Ovary (tissue), 7 donors: ENCODE measurements at regions not wholly inside any gene's neighbourhood (a gene's known extent, or its start where the extent isn't known, plus 50 kb on each side); places are given as distances from the start of the nearest gene placed in this dataset.

Experiments
- DNase-seq, 5 donors: peaks; one replicate each; pipeline ENCODE4 v3.0.0-alpha.2; 2019 to 2020
- H3K27ac ChIP-seq, 2 donors: fragments of 200-600 bp; one replicate each; pipeline versions ENCODE4 v1.5.1 to v1.8.0; 2019 to 2022
- H3K27me3 ChIP-seq: fragments of 200-600 bp; one replicate; pipeline ENCODE4 v1.8.0; 2022
- H3K36me3 ChIP-seq: fragments of 200-600 bp; sonication (generic); one replicate; pipeline ENCODE4 v1.5.1; 2019
- H3K4me1 ChIP-seq: one replicate; pipeline ENCODE4 v1.8.1; 2013; ENCODE audit warnings: mild to moderate bottlenecking, moderate library complexity; ENCODE audit not compliant: insufficient read depth
- H3K4me3 ChIP-seq: fragments of 200-600 bp; sonication (generic); one replicate; pipeline ENCODE4 v1.5.1; 2017
- H3K9me3 ChIP-seq, 2 donors: fragments of 200-600 bp in 1 of 2; sonication (generic) in 1 of 2; one replicate each; pipeline versions ENCODE4 v1.5.1 to v1.8.1; 2013 to 2019; ENCODE audit warnings: mild to moderate bottlenecking in 1 of 2, moderate library complexity in 1 of 2
- EP300 ChIP-seq: sonication (generic); formaldehyde crosslinking; IDR thresholded peaks from one replicate; pipeline ENCODE4 v1.6.1; 2017; ENCODE audit warnings: antibody characterized with exemption
- POLR2A ChIP-seq: fragments of 450-650 bp; IDR thresholded peaks from one replicate; pipeline ENCODE4 v1.6.1; 2017; ENCODE audit warnings: antibody characterized with exemption, mild to moderate bottlenecking, moderate library complexity
- WGBS, 3 donors: extraction: QIAGEN DNeasy Blood & Tissue Kit in 1 of 3; methylation state at CpG; one replicate each; pipeline versions ENCODE4 v1.1.5 to v1.1.7; 2013 to 2017; 5-methylcytosine and 5-hydroxymethylcytosine counted together
- intact Hi-C, 4 donors: fragments of 100-400 bp; cut with DNase I; formaldehyde crosslinking; loops; one replicate each; pipeline versions ENCODE4 v1.11.0 to v1.15.1; 2022 to 2023
- TF ChIP-seq, protein P1 (sequence below), 3 donors: fragments of 450-650 bp in 2 of 3; fragments of 200-600 bp in 1 of 3; IDR thresholded peaks; one replicate each; pipeline versions ENCODE4 v1.5.1 to v1.8.0; 2016 to 2022; ENCODE audit warnings: antibody characterized with exemption in 3 of 3, mild to moderate bottlenecking in 1 of 3
- donor health status: DM: no; HTN: no; CAD: no; lungs with moderate emphysema.
- donor health status: DM: no; HTN: no; CAD: no.
- donor health status: Bipolar disorder and iron deficiency.
- donor health status: DM: no; HTN: no; CAD: no.
- donor health status: DM: yes; HTN: yes; CAD: no.

DNA sequence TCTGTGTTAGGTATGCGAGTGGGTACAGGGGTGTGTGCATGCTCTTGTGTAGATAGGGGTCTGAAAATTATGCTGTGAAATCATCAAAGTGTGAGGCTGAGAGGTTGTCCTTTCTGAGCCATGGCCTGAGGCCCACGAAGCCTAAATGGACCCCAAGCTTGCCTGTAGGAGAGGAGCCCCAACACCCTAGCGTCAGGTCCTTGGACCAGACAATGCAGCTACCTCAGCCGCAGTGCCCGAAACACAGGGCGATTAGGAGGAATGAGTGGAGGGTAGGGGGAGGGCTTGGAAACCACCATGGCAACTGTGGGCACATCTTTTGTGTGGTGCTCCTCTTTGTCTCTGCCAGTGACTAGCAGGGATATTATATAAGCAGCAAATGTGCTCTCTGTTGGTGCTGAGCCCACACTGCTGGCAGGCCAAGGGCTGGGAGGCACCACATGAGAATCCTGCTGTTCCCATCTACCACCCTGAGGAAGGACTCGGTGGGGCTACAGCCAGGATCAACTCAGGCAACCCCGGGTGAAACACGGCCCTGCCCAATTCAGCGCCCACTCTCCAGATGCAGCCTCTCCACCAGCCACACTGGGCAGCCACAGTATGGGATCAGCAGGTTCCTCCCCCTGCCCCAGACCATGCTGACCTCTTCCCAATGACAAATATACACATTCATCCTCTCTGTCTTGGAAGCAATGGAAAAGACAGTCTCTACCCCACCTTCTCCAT is 84.6 kb upstream of the FSTL4 start:
- no peaks in the 10 kb centered on the region for H3K9me3 ChIP-seq
- 88 to 89% (median 89%) methylated on average over 10 of the region's 10 CpGs for WGBS, 3 donors
- no peaks in the 10 kb centered on the region for H3K36me3 ChIP-seq
- H3K27ac ChIP-seq, result no peak overlapping the region
- no peaks in the 10 kb centered on the region for H3K27me3 ChIP-seq
- intact Hi-C loops, result no loop called here
- no peaks in the 10 kb centered on the region for H3K4me1 ChIP-seq
- no peak overlapping the region for H3K4me3 ChIP-seq
- no peak for TF ChIP-seq EP300
- TF ChIP-seq, protein P1, sequence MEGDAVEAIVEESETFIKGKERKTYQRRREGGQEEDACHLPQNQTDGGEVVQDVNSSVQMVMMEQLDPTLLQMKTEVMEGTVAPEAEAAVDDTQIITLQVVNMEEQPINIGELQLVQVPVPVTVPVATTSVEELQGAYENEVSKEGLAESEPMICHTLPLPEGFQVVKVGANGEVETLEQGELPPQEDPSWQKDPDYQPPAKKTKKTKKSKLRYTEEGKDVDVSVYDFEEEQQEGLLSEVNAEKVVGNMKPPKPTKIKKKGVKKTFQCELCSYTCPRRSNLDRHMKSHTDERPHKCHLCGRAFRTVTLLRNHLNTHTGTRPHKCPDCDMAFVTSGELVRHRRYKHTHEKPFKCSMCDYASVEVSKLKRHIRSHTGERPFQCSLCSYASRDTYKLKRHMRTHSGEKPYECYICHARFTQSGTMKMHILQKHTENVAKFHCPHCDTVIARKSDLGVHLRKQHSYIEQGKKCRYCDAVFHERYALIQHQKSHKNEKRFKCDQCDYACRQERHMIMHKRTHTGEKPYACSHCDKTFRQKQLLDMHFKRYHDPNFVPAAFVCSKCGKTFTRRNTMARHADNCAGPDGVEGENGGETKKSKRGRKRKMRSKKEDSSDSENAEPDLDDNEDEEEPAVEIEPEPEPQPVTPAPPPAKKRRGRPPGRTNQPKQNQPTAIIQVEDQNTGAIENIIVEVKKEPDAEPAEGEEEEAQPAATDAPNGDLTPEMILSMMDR (IDR thresholded peaks at IDR 0.05), result no peak
- no peak for TF ChIP-seq POLR2A
- no peak for DNase-seq

DNA sequence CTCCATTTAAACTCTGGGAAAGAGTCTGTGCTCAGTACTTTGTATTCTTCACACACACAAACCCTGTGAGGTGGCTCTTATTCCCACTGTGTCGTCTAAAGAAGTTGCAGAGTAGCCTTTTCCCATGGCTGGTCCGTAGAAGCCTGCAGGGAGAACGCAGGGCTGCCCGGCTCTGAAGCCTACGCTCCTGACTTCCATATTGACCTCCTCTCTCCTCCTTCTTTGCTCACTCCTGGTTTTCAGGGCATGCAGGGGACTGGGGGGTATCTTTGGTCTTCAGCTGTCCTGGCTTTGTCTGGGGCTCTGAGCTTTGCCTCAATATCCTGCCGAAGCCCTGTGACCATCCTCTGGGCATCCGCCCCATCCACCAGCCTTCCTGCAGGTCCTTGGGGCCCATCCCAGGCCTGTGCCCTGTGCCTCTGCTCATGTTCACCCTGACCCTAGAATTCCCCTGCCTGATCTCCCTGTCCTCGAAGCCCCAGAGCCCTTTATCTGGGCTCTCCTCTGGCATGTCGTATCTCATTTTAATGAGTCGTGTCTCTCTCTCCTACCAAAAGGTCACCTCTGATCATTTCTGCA is 83.8 kb upstream of the FSTL4 start:
- no peak for DNase-seq
- TF ChIP-seq EP300, result no peak
- TF ChIP-seq POLR2A, result no peak
- TF ChIP-seq, protein P1 (IDR thresholded peaks at IDR 0.05), result no peak
- H3K4me1 ChIP-seq, result no peaks in the 10 kb centered on the region
- intact Hi-C loops, result no loop called here
- no peaks in the 10 kb centered on the region for H3K36me3 ChIP-seq
- H3K4me3 ChIP-seq, result no peak overlapping the region
- WGBS, 3 donors, result 65 to 72% (median 71%) methylated on average over 10 of the region's 10 CpGs
- H3K27ac ChIP-seq, result no peak overlapping the region
- no peaks in the 10 kb centered on the region for H3K9me3 ChIP-seq
- H3K27me3 ChIP-seq, result no peaks in the 10 kb centered on the region

DNA sequence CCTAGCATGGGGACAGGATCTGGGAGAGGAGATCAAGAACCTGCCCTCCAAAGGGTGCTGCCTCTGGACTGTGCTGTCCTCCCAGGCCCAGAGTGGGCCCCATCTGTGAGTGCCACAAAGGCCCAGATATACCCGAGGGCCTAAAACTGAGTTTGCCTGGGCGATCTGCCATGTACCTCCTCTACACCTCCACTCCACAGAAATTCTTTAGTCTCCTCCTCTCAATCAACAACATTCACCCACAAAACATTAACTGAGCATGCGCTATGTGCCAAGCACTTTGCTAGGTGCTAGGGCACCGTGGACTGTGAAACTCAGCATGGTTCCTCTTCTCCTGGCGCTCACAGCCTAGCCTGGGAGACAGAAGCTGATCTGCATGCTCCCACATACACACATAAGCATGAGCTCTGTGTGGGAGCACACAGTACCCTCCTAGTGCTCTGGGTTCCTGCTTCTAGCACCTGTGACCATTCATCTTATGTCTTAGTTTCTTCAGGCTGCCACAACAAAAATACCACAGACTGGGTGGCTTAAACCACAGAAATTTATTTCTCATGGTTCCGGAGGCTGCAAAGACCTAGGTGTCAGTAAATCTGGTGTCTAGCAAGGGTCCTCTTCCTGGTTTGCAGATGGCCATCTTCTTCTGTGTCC is 82.0 kb upstream of the FSTL4 start:
- no peak for DNase-seq
- H3K27ac ChIP-seq, result no peak overlapping the region
- H3K4me1 ChIP-seq, result no peaks in the 10 kb centered on the region
- 85 to 96% (median 86%) methylated on average over 6 of the region's 6 CpGs for WGBS, 3 donors
- H3K9me3 ChIP-seq, result no peaks in the 10 kb centered on the region
- TF ChIP-seq, protein P1 (IDR thresholded peaks at IDR 0.05), result no peak
- no peak for TF ChIP-seq EP300
- TF ChIP-seq POLR2A, result no peak
- no peaks in the 10 kb centered on the region for H3K27me3 ChIP-seq
- H3K36me3 ChIP-seq, result no peaks in the 10 kb centered on the region
- intact Hi-C loops, result no loop called here
- H3K4me3 ChIP-seq, result no peak overlapping the region

GRCh38 chr5:133691448-133691847 is 79.1 kb upstream of the FSTL4 start:
- no peak for DNase-seq
- H3K36me3 ChIP-seq, result no peaks in the 10 kb centered on the region
- H3K4me3 ChIP-seq, result no peak overlapping the region
- H3K27me3 ChIP-seq, result no peaks in the 10 kb centered on the region
- WGBS, 3 donors, result 72 to 81% (median 75%) methylated on average over 3 of the region's 3 CpGs
- no peaks in the 10 kb centered on the region for H3K9me3 ChIP-seq
- TF ChIP-seq POLR2A (no peak), EP300 (no peak)
- TF ChIP-seq, protein P1 (IDR thresholded peaks at IDR 0.05), result no peak
- H3K27ac ChIP-seq, result no peak overlapping the region
- no peaks in the 10 kb centered on the region for H3K4me1 ChIP-seq
- intact Hi-C loops, result no loop called here
